ENCODE measurements at regions not wholly inside any gene's neighbourhood (a gene's known extent, or its start where the extent isn't known, plus 50 kb on each side); places are given as distances from the start of the nearest gene placed in this dataset.

DNA sequence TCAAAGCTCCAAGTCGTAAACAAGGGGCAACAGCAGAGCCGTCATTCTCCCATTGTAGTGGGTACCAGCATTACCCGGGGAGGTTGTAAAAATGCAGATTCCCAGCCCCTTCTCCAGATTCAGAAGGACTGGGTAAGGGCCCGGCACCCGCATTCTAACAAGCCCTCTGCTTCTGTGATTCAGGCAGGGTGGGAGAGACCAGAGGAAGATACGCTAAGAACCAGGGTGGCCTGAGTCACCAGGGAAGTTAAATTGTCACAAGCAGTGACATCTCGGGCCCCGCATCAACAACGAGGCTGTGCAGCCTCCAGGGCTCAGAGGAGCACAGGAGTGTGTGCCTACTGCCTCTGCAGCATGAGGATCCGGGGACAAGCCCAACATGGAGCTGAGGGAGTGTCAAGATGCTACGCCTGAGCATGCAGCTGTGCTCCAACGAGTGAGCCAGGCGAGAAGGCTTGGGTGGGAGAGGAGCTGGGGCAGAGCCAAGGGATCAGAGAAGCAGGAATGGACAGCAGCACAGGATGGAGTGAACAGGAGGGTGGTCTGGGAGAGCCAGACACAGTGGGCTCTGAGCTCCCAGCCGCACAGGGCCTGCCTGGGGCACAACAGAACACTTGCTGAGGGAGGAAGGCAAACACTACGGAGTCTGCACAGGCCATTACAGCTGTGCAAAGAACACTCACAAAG is 68.5 kb downstream of the CPN2 start:
- Histone ChIP-seq H3K9me3 (no peaks in the 10 kb centered on the region), H3K36me3 (no peaks in the 10 kb centered on the region), H3K27me3 (no peaks in the 10 kb centered on the region), H3K4me1 (ENCODE audit: insufficient read depth) (peaks cover 30% of the 10 kb centered on the region), H3K27ac (no peak overlapping the region), H3K4me3 (no peak overlapping the region)
- intact Hi-C loops (cut with DNase I), result loop anchor here in 1 of 4 donors (10.0 kb wide), 1 partner anchor 278 kb away; no protein-coding TSS in a partner anchor
- peak in 4 of 5 donors; percentile 9 to 34 (median 20) for DNase-seq
- TF ChIP-seq, protein P1, sequence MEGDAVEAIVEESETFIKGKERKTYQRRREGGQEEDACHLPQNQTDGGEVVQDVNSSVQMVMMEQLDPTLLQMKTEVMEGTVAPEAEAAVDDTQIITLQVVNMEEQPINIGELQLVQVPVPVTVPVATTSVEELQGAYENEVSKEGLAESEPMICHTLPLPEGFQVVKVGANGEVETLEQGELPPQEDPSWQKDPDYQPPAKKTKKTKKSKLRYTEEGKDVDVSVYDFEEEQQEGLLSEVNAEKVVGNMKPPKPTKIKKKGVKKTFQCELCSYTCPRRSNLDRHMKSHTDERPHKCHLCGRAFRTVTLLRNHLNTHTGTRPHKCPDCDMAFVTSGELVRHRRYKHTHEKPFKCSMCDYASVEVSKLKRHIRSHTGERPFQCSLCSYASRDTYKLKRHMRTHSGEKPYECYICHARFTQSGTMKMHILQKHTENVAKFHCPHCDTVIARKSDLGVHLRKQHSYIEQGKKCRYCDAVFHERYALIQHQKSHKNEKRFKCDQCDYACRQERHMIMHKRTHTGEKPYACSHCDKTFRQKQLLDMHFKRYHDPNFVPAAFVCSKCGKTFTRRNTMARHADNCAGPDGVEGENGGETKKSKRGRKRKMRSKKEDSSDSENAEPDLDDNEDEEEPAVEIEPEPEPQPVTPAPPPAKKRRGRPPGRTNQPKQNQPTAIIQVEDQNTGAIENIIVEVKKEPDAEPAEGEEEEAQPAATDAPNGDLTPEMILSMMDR (IDR thresholded peaks at IDR 0.05), result no peak
- TF ChIP-seq EP300 (IDR thresholded peaks at IDR 0.05) (no peak), POLR2A (IDR thresholded peaks at IDR 0.05) (no peak)
- WGBS, 3 donors, result 70 to 83% (median 78%) methylated on average over 15 of the region's 15 CpGs

DNA sequence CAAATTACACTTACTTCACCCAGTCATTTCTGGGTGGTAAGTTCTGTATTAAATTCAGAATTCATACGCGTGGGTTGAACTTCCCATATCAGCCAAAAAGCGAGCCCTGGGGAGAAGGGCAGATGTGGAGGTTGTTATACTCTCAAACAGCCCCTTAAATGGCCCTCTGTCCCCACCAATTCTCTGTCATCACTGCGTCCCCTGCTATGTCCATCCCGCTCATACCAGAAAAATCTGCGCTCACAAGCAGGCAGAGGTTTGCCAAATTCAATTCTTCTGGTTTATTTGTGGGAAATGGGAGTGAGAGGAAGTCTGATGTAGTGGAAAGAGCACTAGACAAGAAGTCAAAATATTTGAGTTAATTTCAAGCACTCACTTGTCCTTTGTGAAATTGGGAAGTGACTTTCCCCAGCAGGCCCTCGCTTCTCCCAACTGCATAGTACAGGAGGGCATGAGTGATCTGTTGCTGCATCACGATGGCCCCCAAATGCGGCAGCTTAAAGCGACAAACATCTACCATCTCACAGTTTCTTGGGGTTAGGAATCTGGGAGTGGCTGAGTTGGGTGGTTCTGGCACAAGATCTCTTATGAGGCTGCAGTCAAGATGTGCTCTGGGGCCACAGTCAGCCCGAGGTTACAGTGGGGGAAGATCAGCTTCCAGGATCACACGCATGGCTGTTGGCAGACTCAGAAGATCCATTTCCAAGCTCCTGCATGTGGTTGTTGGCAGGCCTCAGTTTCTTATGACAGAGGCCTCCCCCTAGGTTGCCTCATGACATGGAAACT is 67.7 kb downstream of the CPN2 start:
- Histone ChIP-seq H3K9me3 (no peaks in the 10 kb centered on the region), H3K27ac (no peak overlapping the region), H3K36me3 (no peaks in the 10 kb centered on the region), H3K27me3 (no peaks in the 10 kb centered on the region), H3K4me1 (ENCODE audit: insufficient read depth) (peaks cover 24% of the 10 kb centered on the region), H3K4me3 (no peak overlapping the region)
- DNase-seq, result peak in 4 of 5 donors; percentile 3 to 16 (median 8)
- 71 to 84% (median 80%) methylated on average over 12 of the region's 12 CpGs for WGBS, 3 donors
- TF ChIP-seq POLR2A (IDR thresholded peaks at IDR 0.05) (no peak), EP300 (IDR thresholded peaks at IDR 0.05) (no peak)
- TF ChIP-seq, protein P1 (IDR thresholded peaks at IDR 0.05), result no peak
- intact Hi-C loops (cut with DNase I), result loop anchor here in 1 of 4 donors (10.0 kb wide), 1 partner anchor 279 kb away; no protein-coding TSS in a partner anchor

DNA sequence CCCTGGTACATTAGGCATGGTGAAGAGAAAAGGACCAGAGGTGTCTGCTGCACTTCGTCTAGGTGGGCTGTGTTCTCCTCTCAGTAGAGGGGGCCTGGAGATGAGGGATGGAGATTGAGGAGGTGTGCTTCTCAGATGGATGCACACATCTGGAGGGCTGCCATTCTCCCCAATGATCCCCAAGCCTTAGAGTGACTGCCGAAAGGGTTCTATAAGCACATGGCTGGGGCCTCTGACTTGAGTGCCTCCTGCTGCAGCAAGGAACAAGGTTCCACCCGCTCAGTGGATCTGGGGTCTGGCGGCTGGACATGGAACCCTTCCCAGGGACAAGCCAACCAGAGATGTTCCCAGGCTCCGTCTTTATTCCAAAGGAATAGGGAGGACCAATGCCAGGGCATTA is 66.8 kb downstream of the CPN2 start:
- H3K4me1 ChIP-seq (ENCODE audit: insufficient read depth), result peaks cover 15% of the 10 kb centered on the region
- no peak overlapping the region for H3K4me3 ChIP-seq
- WGBS, 3 donors, result 97 to 98% (median 98%) methylated on average over 5 of the region's 5 CpGs
- intact Hi-C loops (cut with DNase I), result loop anchor here in 1 of 4 donors (10.0 kb wide), 1 partner anchor 280 kb away; no protein-coding TSS in a partner anchor
- H3K9me3 ChIP-seq, result no peaks in the 10 kb centered on the region
- TF ChIP-seq, protein P1 (IDR thresholded peaks at IDR 0.05), result no peak
- TF ChIP-seq EP300 (IDR thresholded peaks at IDR 0.05) (no peak), POLR2A (IDR thresholded peaks at IDR 0.05) (no peak)
- H3K27ac ChIP-seq, result no peak overlapping the region
- H3K27me3 ChIP-seq, result no peaks in the 10 kb centered on the region
- DNase-seq, result peak in 2 of 5 donors; percentile 11 to 14
- no peaks in the 10 kb centered on the region for H3K36me3 ChIP-seq

GRCh38 chr3:194285024-194285849 is 65.9 kb downstream of the CPN2 start:
- Histone ChIP-seq H3K4me1 (ENCODE audit: insufficient read depth) (peaks cover 10% of the 10 kb centered on the region), H3K9me3 (no peaks in the 10 kb centered on the region), H3K27me3 (no peaks in the 10 kb centered on the region), H3K4me3 (no peak overlapping the region), H3K27ac (no peak overlapping the region), H3K36me3 (no peaks in the 10 kb centered on the region)
- peak in 3 of 5 donors; percentile 10 to 27 (median 21) for DNase-seq
- intact Hi-C loops (cut with DNase I), result loop anchor here in 1 of 4 donors (10.0 kb wide), 1 partner anchor 280 kb away; no protein-coding TSS in a partner anchor
- 46 to 53% (median 46%) methylated on average over 16 of the region's 16 CpGs for WGBS, 3 donors
- TF ChIP-seq EP300 (IDR thresholded peaks at IDR 0.05) (no peak), POLR2A (IDR thresholded peaks at IDR 0.05) (no peak)
- TF ChIP-seq, protein P1 (IDR thresholded peaks at IDR 0.05), result no peak
